HEK293 (cell line): ENCODE measurements at regions not wholly inside any gene's neighbourhood (a gene's known extent, or its start where the extent isn't known, plus 50 kb on each side); places are given as distances from the start of the nearest gene placed in this dataset.

Experiments used
- CTCF ChIA-PET: fragments of 350-600 bp; formaldehyde crosslinking; extraction: SDS; loops from one replicate; lab custom pipeline; 2021; ENCODE audit warnings: antibody characterized with exemption; lab: Yijun Ruan, JAX
- POLR2A ChIA-PET: fragments of 300-600 bp; formaldehyde crosslinking; extraction: SDS; loops from one replicate; lab custom pipeline; 2020; ENCODE audit warnings: antibody characterized with exemption, inconsistent platforms; lab: Yijun Ruan, JAX
- H3K27ac ChIP-seq: fragments of 200-500 bp; sonication (Bioruptor generic); 2 replicates; pipeline ENCODE4 v1.5.1; 2014; ENCODE audit warnings: low read depth, low read length, control low read depth, inconsistent platforms; ENCODE audit errors: extremely low read depth
- H3K36me3 ChIP-seq, 2 experiments: fragments of 200-500 bp in 1 of 2; sonication (Bioruptor generic) in 1 of 2; 1 replicate in 1 of 2; 2 replicates in 1 of 2; pipeline ENCODE4 v1.5.1; 2014 to 2017; ENCODE audit warnings: inconsistent platforms in 2 of 2, low read length in 2 of 2; ENCODE audit not compliant: control insufficient read depth in 2 of 2, insufficient read depth in 1 of 2
- H3K4me1 ChIP-seq: fragments of 200-500 bp; sonication (Bioruptor generic); 2 replicates; pipeline ENCODE4 v1.5.1; 2014; ENCODE audit warnings: mild to moderate bottlenecking, low read length, inconsistent platforms; ENCODE audit not compliant: control insufficient read depth, insufficient read depth
- H3K4me3 ChIP-seq: 2 replicates; pipeline ENCODE4 v1.5.1; 2011; ENCODE audit warnings: low read depth, mild to moderate bottlenecking, control low read depth, low read length, moderate library complexity
- H3K9me3 ChIP-seq: fragments of 200-500 bp; sonication (Bioruptor generic); 2 replicates; pipeline ENCODE4 v1.5.1; 2014; ENCODE audit warnings: low read depth, low read length, inconsistent platforms; ENCODE audit not compliant: control insufficient read depth, insufficient read depth
- GFI1B ChIP-seq: fragments of 450-650 bp; formaldehyde crosslinking; IDR thresholded peaks from 2 replicates; pipeline ENCODE4 v1.5.1; 2016; ENCODE audit warnings: missing biosample characterization, missing genetic modification characterization
- GLI2 ChIP-seq: fragments of 450-650 bp; formaldehyde crosslinking; IDR thresholded peaks from 2 replicates; pipeline ENCODE4; 2017; ENCODE audit warnings: missing biosample characterization, missing genetic modification characterization, low read depth, borderline replicate concordance
- OSR2 ChIP-seq: fragments of 450-650 bp; formaldehyde crosslinking; IDR thresholded peaks from 2 replicates; pipeline ENCODE4 v1.5.1; 2016; ENCODE audit warnings: missing biosample characterization, missing genetic modification characterization
- ZFHX2 ChIP-seq: fragments of 450-650 bp; formaldehyde crosslinking; conservative IDR thresholded peaks from 2 replicates; pipeline ENCODE4 v1.5.1; 2016; ENCODE audit warnings: missing biosample characterization, missing genetic modification characterization
- ZNF174 ChIP-seq: fragments of 450-650 bp; formaldehyde crosslinking; IDR thresholded peaks from 2 replicates; pipeline ENCODE4 v1.5.0; 2017; ENCODE audit warnings: missing biosample characterization, mild to moderate bottlenecking, missing genetic modification characterization
- ZNF18 ChIP-seq: fragments of 450-650 bp; formaldehyde crosslinking; IDR thresholded peaks from 2 replicates; pipeline ENCODE4 v1.5.1; 2016; ENCODE audit warnings: missing biosample characterization, missing genetic modification characterization
- ZNF221 ChIP-seq: fragments of 450-650 bp; formaldehyde crosslinking; IDR thresholded peaks from 2 replicates; pipeline ENCODE4 v1.5.1; 2017; ENCODE audit warnings: missing biosample characterization, missing genetic modification characterization, borderline replicate concordance
- ZNF23 ChIP-seq: fragments of 450-650 bp; formaldehyde crosslinking; IDR thresholded peaks from 2 replicates; pipeline ENCODE4 v1.5.1; 2016; ENCODE audit warnings: missing biosample characterization, missing genetic modification characterization, borderline replicate concordance
- ZNF416 ChIP-seq: fragments of 450-650 bp; formaldehyde crosslinking; IDR thresholded peaks from 2 replicates; pipeline ENCODE4 v1.5.1; 2016; ENCODE audit warnings: missing biosample characterization, missing genetic modification characterization
- ZNF529 ChIP-seq: fragments of 450-650 bp; formaldehyde crosslinking; IDR thresholded peaks from 2 replicates; pipeline ENCODE4 v1.5.1; 2017; ENCODE audit warnings: missing genetic modification characterization, missing biosample characterization; ENCODE audit not compliant: insufficient replicate concordance
- ZNF530 ChIP-seq: fragments of 450-650 bp; formaldehyde crosslinking; IDR thresholded peaks from 2 replicates; pipeline ENCODE4 v1.5.1; 2016; ENCODE audit warnings: low read depth, missing biosample characterization, missing genetic modification characterization
- ZNF560 ChIP-seq: fragments of 450-650 bp; formaldehyde crosslinking; IDR thresholded peaks from 2 replicates; pipeline ENCODE4 v1.5.1; 2017; ENCODE audit warnings: missing biosample characterization, missing genetic modification characterization, borderline replicate concordance
- ZNF639 ChIP-seq: fragments of 450-650 bp; formaldehyde crosslinking; IDR thresholded peaks from 2 replicates; pipeline ENCODE4 v1.5.1; 2016; ENCODE audit warnings: missing biosample characterization, missing genetic modification characterization
- ZNF747 ChIP-seq: fragments of 450-650 bp; formaldehyde crosslinking; IDR thresholded peaks from 2 replicates; pipeline ENCODE4 v1.5.1; 2016; ENCODE audit warnings: missing biosample characterization, missing genetic modification characterization
- ZNF768 ChIP-seq: fragments of 450-650 bp; formaldehyde crosslinking; IDR thresholded peaks from 2 replicates; pipeline ENCODE4 v1.5.1; 2018; ENCODE audit warnings: missing biosample characterization, mild to moderate bottlenecking, missing genetic modification characterization
- ZNF837 ChIP-seq: fragments of 450-650 bp; formaldehyde crosslinking; IDR thresholded peaks from 2 replicates; pipeline ENCODE4 v1.5.1; 2016; ENCODE audit warnings: missing biosample characterization, missing genetic modification characterization
- ZSCAN16 ChIP-seq: fragments of 450-650 bp; formaldehyde crosslinking; IDR thresholded peaks from 2 replicates; pipeline ENCODE4 v1.5.1; 2016; ENCODE audit warnings: missing biosample characterization, missing genetic modification characterization
- ZSCAN18 ChIP-seq: fragments of 450-650 bp; formaldehyde crosslinking; IDR thresholded peaks from 2 replicates; pipeline ENCODE4 v1.5.1; 2016; ENCODE audit warnings: missing biosample characterization, missing genetic modification characterization
- ZSCAN23 ChIP-seq: fragments of 450-650 bp; formaldehyde crosslinking; IDR thresholded peaks from 2 replicates; pipeline ENCODE4 v1.5.1; 2016; ENCODE audit warnings: missing biosample characterization, missing genetic modification characterization
- TF ChIP-seq, protein P1 (sequence below): fragments of 450-650 bp; formaldehyde crosslinking; IDR thresholded peaks from 2 replicates; pipeline ENCODE4 v1.5.1; 2016; ENCODE audit warnings: missing biosample characterization, missing genetic modification characterization
- TF ChIP-seq, protein P2 (sequence below): fragments of 450-650 bp; formaldehyde crosslinking; IDR thresholded peaks from 2 replicates; pipeline ENCODE4 v1.5.0; 2017; ENCODE audit warnings: missing biosample characterization, missing genetic modification characterization, borderline replicate concordance
- TF ChIP-seq, protein P3 (sequence below): fragments of 450-650 bp; formaldehyde crosslinking; IDR thresholded peaks from 2 replicates; pipeline ENCODE4; 2016; ENCODE audit warnings: missing biosample characterization, missing genetic modification characterization

DNA sequence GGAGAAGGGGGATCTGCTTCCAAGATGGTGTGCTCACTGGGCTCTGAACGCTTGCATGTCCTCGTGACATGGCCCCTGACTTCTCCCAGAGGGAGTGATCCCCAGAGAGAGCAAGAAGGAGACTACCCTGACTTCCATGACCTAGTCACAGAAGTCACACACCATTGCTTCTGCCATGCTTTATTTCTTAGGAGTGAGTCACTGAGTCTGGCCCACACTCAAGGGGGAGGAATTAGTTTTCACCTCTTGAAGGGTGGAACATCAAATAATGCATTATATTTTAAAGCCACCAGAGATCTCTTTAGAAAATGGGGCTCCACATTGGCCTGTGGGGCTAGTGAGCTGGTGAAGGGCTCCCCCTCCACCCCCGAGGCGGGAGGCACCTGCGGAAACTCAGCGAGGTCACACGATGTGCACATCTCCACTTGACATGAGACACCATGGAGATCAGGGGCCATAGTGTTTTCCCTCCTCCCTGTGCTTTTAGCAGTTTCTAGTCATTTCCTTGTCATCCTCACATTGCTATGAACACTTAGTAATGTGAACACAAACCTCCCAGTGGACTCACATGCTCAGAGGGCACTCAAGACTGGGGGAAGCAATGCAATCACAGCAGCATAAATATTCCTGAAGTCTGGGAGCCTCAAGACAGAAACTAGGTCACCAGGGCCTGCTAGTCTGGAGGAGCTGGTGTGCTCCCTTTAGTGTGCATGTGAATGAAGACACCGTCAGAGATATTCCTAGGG, 87.4 kb upstream of the FZD10 start:
- Histone ChIP-seq H3K4me1 (no peaks in the 10 kb centered on the region), H3K9me3 (no peaks in the 10 kb centered on the region), H3K4me3 (no peak overlapping the region), H3K36me3 (no peaks in the 10 kb centered on the region), H3K27ac (no peak overlapping the region)
- TF ChIP-seq ZNF221 (tag by site-specific recombination) (no peak), OSR2 (no peak), ZSCAN16 (tag by site-specific recombination) (no peak), ZNF560 (tag by site-specific recombination) (no peak), ZNF416 (tag by site-specific recombination) (no peak), ZNF529 (tag by site-specific recombination) (no peak), ZNF174 (no peak), ZNF768 (tag by site-specific recombination) (no peak), ZNF837 (no peak), GFI1B (no peak)
- TF ChIP-seq, protein P1, sequence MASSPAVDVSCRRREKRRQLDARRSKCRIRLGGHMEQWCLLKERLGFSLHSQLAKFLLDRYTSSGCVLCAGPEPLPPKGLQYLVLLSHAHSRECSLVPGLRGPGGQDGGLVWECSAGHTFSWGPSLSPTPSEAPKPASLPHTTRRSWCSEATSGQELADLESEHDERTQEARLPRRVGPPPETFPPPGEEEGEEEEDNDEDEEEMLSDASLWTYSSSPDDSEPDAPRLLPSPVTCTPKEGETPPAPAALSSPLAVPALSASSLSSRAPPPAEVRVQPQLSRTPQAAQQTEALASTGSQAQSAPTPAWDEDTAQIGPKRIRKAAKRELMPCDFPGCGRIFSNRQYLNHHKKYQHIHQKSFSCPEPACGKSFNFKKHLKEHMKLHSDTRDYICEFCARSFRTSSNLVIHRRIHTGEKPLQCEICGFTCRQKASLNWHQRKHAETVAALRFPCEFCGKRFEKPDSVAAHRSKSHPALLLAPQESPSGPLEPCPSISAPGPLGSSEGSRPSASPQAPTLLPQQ (tag by site-specific recombination): no peak
- TF ChIP-seq, protein P2, sequence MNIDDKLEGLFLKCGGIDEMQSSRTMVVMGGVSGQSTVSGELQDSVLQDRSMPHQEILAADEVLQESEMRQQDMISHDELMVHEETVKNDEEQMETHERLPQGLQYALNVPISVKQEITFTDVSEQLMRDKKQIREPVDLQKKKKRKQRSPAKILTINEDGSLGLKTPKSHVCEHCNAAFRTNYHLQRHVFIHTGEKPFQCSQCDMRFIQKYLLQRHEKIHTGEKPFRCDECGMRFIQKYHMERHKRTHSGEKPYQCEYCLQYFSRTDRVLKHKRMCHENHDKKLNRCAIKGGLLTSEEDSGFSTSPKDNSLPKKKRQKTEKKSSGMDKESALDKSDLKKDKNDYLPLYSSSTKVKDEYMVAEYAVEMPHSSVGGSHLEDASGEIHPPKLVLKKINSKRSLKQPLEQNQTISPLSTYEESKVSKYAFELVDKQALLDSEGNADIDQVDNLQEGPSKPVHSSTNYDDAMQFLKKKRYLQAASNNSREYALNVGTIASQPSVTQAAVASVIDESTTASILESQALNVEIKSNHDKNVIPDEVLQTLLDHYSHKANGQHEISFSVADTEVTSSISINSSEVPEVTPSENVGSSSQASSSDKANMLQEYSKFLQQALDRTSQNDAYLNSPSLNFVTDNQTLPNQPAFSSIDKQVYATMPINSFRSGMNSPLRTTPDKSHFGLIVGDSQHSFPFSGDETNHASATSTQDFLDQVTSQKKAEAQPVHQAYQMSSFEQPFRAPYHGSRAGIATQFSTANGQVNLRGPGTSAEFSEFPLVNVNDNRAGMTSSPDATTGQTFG (tag by site-specific recombination): no peak
- TF ChIP-seq, protein P3, sequence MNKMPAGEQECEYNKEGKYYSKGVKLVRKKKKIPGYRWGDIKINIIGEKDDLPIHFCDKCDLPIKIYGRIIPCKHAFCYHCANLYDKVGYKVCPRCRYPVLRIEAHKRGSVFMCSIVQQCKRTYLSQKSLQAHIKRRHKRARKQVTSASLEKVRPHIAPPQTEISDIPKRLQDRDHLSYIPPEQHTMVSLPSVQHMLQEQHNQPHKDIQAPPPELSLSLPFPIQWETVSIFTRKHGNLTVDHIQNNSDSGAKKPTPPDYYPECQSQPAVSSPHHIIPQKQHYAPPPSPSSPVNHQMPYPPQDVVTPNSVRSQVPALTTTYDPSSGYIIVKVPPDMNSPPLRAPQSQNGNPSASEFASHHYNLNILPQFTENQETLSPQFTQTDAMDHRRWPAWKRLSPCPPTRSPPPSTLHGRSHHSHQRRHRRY (tag by site-specific recombination): no peak
- ChIA-PET CTCF (no interaction called here), POLR2A (no interaction called here)

DNA sequence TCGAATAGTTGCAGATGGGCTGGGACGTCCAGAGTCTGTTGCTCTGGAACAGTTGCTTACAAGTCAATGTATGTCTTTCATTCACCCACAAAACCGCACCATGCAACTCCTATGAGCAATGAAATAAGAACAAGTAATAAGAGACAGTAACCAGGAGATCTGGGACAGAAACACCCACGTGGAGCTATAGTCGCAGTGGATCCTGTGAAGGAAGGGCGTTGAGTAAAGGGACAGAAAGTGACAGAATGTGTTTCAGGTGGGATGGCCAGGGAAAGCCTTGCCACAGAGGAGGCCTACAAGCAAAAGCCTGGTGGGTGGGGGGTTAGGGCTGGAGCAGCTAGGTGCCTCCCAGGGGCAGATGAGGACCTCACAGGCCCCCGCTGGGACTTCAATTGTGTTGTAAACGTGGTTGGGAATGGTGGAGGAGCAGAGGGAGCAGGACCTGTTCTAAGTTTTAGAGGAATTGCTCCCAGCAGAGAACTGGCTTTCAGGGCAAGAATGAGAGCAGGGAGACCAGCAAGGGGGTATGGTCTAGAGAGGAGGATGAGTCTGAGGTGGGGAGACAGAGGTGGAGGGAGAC, 86.7 kb upstream of the FZD10 start:
- no peaks in the 10 kb centered on the region for H3K4me1 ChIP-seq
- no peak overlapping the region for H3K4me3 ChIP-seq
- H3K27ac ChIP-seq: no peak overlapping the region
- no peak for TF ChIP-seq ZFHX2 (tag by site-specific recombination)
- no peak for TF ChIP-seq ZSCAN23 (tag by site-specific recombination)
- TF ChIP-seq ZNF639: no peak
- TF ChIP-seq ZNF18: no peak
- TF ChIP-seq ZNF747 (tag by site-specific recombination): no peak
- no peak for TF ChIP-seq ZNF837
- TF ChIP-seq ZNF530 (tag by site-specific recombination): no peak
- no peak for TF ChIP-seq GLI2 (tag by site-specific recombination)
- TF ChIP-seq ZNF560 (tag by site-specific recombination): no peak
- no peak for TF ChIP-seq ZNF23 (tag by site-specific recombination)
- TF ChIP-seq ZSCAN18 (tag by site-specific recombination): no peak
- TF ChIP-seq, all 188 proteins: peak for 0
- Histone ChIP-seq H3K9me3 (no peaks in the 10 kb centered on the region), H3K36me3 (no peaks in the 10 kb centered on the region)
- CTCF ChIA-PET: no interaction called here
- POLR2A ChIA-PET: no interaction called here
